CD4-positive, alpha-beta T cell treated with Interleukin-6 at 100 ng/mL for 8 hours (primary cell): ENCODE measurements at regions not wholly inside any gene's neighbourhood (a gene's known extent, or its start where the extent isn't known, plus 50 kb on each side); places are given as distances from the start of the nearest gene placed in this dataset.
"Not testable (repeated sequence)": the region's sequence is repeated elsewhere in the genome, so short reads cannot be mapped to it uniquely, and the experiment has no call there.

Experiments used
- DNase-seq: peaks from one replicate; pipeline ENCODE4 v3.0.0-alpha.2; 2020; ENCODE audit warnings: mixed read lengths, low spot score

DNA sequence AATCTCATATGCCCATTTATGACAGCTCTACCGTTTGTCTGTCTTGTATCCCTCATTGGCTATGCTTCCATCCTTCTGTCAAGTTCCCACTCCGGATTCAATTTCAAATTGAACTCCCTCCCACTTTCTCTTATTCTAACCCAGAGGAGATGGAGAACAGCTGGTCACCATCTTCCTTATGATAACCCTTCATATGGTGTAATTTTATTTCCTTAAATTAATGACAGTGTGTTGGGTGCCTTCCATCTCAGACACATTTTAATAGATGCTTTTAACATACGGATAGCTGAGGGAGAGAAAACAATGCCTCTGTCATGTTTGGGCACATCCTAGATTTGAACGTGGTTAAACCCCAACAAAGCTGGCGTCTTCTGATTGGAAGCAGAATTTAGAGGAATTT lies 103.0 kb upstream of the PLXNA2 start:
- no peak for DNase-seq

DNA sequence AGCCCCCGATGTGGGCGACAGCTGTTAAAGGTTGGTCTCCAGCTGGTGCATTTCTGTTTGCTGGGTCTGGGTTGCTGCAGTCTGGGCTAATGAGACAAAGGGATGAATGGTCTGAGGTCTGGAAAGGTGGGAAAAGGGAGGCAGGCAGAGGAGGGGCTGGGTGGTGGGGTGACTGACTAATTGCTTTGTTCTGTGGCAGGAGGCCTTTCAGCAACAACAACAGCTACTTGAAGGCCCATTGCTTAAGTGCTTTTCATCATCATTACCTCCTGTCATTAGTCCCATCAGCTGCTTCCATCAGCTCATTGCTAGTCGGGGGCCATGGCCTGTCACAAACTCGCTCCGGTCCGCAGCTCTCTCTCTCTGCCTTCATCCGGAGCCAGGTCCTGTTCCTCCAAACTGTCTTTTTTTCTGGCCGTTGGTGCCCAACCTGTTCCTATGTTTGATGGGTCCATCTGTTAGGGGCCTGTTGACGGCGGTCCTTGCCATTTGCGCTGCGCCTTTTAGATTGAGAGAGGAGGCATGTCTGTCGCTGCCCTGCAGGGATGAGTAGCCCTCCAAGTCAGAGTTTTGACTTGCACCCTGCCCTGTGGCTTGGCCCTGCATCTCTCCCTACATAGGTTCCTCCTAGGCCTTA lies 105.6 kb upstream of the PLXNA2 start:
- DNase-seq, result no peak

DNA sequence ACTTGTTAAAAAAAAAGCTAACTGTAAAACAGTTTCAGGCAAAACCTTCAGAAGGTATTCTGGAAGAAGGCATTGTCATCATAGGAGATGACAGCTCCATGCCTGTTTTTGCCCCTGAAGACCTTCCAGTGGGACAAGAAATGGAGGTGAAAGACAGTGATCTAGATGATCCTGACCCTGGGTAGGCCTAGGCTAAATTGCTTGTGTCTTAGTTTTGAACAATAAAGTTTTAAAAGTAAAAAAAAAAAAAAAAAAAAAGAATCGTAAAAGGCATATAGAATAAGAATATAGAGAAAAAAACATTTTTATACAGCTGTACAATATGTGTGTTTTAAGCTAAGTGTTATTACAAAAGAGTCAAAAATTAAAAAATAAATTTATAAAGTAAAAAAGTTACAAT lies 106.6 kb upstream of the PLXNA2 start:
- no peak for DNase-seq

DNA sequence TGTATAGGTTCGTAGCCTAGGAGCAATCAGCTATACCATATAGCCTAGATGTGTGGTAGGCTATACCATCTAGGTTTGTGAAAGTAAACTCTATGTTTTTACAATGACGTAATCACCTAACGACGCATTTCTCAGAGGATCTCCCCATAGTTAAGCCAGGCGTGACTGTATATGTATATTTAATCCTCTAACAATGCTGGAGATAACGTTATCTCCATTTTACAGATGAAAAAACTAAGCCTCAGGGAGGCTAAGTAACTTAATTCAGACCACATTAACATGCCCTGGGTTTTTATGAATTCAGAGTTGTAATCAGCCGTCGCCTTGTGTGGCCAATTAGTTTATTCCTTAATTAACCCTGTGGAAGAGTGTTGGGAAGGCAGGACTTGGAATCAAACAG lies 107.7 kb upstream of the PLXNA2 start:
- no peak for DNase-seq

DNA sequence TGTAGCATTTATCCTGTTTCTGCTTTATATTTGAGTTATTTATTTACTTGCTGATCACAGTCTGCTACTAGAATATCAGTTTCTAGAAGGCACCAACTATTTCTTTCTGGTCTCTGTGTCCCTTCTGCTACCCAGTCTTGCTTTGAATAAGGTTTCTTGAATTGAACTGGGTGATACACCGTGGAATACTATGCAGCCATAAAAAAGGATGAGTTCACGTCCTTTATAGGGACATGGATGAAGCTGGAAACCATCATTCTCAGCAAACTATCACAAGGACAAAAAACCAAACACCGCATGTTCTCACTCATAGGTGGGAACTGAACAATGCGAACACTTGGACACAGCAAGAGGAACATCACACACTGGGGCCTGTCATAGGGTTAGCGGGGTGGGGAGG lies 109.6 kb upstream of the PLXNA2 start:
- DNase-seq, result not testable (repeated sequence)

DNA sequence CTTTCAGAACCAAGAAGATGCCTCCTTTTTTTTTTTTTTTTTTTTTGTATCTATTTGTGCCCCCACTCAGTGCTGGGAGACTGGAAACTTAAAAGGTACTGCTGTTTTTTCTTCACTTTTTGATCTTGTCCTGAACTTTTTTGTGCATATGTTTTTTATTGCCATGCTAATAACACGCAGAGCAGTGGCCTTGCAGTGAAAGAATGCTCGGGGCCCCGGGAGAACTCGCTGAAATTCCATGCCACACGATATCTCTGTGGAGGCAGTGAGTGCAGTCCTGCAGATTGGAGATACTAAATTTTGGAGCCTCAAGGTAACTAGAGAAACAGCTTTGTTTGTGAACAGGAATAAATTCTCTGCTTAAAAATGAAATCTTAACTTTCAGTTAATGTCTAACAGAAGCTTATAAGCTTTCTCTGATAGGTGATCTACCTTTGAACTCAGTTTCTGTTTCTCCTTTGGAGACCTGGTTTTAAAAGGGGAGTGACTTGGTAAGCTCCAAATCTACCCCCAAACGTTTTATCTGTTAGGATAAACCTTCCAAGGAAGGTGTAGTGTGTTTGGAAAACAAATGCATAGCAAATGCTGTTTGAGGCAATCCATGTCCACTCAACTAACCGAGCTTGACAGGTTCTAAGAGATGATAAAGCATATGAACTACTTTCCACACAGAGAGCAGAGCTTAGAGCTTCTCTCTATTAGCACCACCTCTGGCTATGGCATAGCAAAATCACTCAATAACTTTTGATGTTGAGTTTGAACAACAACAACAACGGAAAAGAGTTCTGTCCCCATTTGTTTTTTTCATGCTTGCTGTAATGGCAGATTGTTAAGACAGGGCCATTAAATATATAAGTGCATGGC lies 113.7 kb upstream of the PLXNA2 start:
- DNase-seq, result no peak

DNA sequence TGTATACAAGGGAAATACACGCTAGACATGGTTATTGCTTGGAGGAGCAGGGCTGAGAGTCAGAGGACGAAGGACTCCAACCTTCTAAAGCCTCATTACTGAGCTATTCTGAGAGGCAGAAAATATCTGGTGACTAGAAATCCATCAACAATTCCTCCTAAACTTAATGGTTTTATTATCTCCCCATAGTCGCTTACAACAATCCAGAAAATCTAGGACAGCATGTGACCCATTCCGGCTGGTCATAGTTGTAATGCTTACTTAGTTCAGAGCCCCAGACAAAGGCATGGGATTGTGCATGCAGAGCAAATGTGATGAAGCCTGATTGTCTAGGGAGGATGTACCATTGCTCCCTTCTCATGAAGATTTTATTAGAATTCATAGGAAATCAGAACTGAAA lies 114.5 kb upstream of the PLXNA2 start:
- DNase-seq, result no peak

DNA sequence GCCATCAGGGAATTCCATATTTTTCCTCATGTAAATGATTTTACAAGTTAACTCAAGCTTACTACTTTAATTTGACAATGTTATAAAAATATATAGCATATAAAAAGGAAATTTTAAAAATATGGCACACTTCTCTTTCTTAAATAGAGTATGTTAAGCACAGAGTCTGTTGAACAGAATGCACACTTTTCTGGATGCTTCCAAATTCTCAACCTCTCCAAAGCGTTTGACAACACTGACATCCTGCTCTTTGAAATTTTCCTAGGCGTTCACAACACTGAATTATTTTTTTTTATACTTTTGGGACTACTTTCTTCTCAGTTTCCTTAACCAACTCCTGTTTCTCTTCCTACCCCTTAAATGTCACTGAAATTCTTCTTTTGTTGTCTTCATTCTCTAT lies 117.8 kb upstream of the PLXNA2 start:
- DNase-seq, result no peak

DNA sequence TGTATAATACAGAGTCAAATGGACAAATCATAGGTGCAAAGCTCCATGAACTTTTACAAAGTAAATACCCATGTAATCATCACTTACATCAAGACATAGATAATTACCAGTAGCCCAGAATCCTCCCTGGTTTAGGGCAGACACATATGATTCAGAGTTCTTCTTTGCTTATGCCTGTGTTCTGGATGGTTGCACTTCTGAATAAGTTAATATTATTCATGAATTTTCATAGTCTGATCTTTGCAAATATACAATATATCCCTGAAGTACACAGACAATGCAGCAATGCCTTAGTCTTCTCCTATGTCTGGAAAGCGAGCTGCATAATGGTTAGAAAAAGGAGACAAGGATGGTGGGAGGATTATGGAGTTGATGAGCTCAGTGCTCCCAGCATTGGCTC lies 122.4 kb upstream of the PLXNA2 start:
- no peak for DNase-seq

DNA sequence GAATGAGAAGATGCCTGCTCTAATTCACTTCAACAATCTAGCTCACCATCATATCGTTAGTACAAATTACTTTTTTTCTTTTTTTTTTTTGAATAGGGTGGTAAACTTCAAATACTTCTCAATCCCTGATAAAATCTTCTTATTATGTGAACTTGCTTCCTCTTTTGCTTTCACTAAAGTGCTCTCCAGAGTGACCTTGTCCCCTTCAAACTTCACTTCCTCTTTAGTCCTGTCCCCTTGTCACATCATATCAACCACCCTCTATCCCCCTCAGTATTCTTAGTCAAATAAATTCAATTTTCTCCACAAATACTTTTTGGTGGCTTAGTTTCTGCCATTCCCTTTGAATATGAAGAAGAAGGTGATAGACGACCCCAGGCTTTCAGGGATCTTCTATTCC lies 124.9 kb upstream of the PLXNA2 start:
- no peak for DNase-seq

DNA sequence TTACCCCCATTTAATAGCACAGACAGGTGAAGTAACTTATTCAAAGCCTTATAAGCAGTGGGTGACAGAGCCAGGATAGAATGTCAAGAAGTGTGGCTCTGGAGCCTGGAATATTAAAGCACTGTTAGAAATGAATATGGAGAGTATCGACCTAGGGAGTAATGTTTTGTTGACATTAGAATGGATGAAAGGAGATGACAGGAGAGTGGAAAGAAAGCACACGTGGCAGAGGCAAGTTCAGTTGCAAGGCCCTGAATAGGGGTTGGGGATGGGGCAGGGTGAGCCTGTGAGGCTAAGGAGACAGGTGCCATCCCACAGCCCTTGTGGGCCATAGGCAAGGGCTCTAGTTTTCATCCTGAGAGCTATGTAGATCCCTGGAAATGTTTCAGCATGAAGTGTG lies 125.5 kb upstream of the PLXNA2 start:
- no peak for DNase-seq

DNA sequence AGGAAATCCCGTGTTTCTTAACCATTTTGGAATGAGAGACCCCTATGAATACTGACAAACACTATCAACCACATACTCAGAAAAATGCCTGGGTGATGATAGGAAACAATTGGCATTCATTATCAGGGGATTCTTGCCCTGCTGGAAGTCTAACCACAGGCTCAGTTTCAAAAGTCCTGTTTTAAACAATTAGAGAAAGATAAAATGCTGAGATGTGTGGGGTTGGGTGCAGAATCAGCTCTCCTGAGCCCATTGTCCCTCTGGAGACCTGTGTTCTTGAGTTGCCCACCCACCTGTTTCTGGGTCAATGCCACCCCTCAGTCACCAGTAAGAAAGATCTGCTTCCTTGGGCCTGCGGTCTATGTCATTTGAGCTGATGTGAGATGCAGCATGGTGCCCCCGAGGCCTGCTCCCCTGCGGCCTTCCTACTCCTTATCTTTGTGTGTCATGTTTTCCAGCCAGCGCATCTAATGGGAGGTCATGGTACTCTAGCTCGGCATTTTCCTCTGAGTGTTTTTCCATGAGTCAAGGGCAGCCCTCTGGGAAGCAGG lies 130.3 kb upstream of the PLXNA2 start:
- DNase-seq, result no peak

DNA sequence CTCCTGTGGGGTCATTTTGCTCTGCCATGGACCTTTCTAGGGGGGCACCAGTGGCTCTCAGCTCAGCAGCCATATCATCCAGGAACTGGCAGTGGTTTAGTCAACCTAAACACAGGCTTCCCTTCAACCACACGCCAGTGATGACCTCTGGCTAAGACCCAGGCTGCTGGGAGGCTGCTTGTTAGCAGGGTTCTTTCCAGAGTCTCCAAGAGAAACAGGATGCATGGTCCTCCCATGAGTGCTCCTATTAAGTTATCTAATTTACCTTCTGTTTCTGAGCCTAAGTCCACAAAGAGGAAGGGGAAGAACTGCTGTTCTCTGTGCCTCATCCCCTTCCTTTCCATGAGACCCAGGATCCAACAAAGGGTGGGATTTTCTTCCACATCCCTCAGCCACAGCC lies 137.3 kb upstream of the PLXNA2 start:
- no peak for DNase-seq

DNA sequence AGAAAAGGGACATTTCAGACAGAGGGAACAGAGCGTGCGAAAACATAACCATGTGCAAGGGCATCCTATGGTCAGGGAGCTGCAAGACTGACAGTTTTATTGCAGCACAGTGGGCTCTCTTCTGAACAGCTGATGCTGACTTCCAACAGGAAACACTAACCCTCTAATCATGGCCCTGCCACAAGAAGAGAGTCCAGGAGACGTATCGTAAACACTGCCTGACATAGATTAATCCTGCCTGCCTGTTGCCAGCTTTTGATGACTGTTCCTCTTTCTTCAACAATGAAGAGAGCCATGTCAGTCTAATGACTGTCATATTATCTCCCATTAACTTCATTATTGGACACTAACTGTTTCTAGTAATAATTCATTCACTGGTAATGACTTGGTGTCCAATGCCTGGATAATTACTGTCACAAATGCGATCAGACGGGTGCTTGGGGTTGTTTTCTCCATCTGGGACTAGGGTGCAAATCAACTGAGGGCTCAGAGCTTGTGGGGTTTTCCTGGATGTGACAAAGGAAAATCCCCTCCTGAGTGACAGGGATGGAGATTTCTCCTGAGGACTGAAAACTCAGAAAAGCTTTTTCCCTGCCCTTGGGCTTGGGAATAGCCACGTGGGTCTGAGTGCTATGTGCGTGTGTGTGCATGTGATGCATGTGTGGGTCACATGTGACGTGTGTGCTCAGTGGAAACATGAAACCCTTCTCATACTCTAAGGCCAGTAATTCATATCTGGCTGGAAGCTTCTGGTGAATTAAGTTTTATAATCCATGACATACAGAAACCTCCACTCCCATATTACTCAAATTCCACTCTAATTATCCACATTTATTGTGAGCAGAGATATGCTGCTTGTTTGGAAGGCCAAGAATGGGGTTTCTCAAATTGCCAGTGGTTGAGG lies 144.0 kb upstream of the PLXNA2 start:
- no peak for DNase-seq

DNA sequence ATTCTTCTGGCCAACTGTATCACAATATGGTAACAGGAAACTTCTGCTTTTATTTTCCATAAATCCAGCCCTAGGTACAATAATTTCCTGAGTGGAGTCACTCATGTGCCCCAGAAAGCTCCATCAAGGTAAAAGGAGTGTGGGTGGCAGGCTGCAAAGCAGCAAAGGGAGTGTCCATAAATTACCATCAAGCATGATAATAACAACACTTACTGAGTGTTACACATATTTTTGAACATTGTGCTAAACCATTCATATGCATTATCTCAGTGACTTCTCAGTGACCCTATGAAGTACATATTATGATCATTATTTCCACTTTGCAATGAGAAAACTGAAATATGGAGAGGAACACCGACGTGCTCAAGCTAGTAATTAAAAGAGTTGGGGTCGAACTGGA lies 149.2 kb upstream of the PLXNA2 start:
- DNase-seq, result no peak

DNA sequence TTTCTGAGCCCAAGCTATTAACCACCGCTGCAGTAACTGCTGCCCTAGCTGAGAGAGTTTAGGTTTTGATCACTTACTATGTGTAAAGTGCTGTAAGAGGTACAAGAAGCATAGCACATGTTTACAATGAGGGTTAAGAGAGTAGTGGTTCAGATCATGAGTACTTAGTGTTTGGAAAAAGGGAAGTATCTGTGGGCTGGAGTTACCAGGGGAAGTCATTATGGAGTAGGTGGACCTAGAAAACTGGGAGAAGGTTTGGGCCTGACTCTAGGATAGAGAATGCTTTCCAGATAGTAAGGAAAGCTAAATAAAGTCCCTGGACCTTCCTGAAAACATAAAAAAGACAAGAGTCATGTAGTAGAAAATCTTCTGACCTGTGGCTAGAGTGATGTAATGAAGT lies 149.6 kb upstream of the PLXNA2 start:
- no peak for DNase-seq

DNA sequence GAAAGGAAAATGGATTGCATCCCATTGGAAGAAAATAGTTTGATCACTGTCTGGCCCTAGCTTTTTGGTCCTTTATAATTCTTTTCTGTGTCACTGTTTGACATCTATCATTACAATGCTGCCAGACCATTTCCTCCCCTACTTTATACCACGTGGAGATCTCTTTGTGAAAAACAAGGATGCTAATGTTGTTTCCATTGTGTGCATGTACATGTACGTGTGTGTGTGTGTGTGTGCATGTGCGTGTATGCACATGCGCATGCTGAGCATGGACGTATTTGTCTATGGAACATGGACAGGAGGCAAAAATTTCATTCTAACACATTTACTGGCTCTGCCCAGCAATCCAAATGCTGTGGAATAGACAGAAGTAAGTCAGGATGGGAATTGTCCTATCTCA lies 153.1 kb upstream of the PLXNA2 start:
- no peak for DNase-seq

DNA sequence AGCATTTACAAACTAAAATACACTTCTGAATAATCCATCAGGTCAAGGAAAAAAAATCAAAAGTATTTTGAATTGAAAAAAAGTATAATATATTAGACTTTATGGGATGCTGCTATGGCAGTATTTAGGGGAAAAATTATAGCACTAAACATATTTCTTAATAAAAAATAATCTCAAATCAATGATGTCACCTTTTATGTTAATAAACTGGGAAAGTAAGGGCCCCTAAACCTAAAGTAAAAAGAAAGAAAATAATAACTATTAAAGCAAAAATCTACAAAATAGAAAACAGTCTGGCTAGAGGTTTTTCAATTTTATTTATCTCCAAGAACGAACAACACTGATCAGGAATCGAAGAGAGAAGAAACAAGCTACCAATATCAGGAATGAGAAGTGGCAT lies 160.8 kb upstream of the PLXNA2 start:
- DNase-seq, result no peak

DNA sequence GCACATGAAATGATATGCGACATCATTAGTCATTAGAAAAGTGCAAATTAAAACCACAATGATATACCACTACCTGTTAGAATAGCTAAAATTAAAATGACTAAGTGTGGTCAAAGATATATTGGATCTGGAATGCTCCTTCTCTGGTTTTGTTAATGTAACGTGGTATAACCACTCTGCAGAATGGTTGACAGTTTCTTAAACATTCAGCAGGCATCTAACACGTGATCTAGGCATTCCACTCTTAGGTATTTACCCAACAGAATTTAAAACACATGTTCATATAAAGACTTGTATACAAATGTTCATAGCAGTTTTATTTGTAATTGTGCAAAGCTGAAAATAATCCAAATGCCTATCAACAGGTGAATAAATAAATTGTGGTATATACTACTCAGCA lies 165.0 kb upstream of the PLXNA2 start:
- DNase-seq, result no peak

DNA sequence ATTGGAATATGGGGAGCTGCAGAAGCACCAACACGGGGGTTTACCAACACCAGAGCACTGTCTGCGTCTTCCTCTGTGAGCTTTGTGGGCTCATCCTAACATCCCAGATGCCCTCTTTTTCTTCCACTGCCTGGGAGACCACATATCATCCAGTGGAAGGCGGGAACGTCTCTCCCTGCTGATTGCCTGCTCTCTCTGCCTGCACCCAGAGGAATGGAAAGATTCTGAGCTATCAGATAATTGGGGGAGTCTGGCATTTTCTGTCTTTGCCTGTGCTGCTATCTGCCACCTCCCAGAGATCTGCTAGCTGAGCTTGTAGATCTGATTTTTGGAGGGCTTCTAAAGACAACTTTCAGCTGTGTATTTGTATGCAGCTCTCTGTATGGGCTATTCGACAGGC lies 166.2 kb upstream of the PLXNA2 start:
- no peak for DNase-seq

DNA sequence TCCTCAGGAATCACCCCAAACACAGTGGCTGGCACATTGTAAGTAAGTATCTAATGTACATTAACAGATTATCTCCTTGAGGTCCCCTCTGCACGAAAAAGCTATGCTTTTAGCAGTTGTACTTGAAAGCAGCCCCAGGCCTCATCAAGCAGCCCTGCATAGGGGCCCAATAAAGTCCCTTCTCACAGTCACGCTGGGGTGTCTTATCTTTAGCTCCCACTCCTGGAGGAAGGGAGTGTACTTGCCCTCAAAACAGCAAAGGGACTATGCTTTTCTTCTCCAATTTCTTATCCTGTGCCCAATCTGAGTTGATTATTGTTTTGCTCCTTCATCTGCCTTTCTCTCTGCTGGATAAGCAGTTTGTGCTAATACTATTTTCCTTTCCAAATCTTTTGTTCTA lies 168.8 kb upstream of the PLXNA2 start:
- DNase-seq, result no peak

DNA sequence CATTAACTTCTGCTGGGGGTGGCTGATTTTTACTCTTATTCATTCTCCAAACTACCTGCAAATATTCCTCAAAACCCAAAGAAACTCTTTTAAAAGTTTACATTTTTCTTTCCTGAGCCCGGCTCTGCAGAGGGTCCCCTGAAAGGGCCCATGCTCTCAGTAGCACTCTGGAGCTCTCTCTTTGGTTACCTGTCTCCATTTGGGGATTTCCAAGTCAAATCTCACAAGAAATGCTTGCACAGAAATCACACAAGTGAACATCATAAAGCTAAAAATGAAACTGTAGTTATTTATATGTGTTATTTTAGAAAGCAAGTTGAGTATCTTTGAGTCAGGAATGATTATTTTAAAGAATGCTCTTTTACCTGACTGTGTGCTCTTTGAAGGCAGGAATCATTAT lies 174.5 kb upstream of the PLXNA2 start:
- no peak for DNase-seq
